Right lobe of liver (tissue), 4 donors: ENCODE measurements at regions not wholly inside any gene's neighbourhood (a gene's known extent, or its start where the extent isn't known, plus 50 kb on each side); places are given as distances from the start of the nearest gene placed in this dataset.
"Not testable (repeated sequence)": the region's sequence is repeated elsewhere in the genome, so short reads cannot be mapped to it uniquely, and the experiment has no call there.

Experiments used
- POLR2A ChIP-seq: fragments of 450-650 bp; IDR thresholded peaks from one replicate; pipeline ENCODE4 v1.6.1; 2017; ENCODE audit warnings: antibody characterized with exemption, mild to moderate bottlenecking
- TF ChIP-seq, protein P1 (sequence below), 4 donors: fragments of 200-600 bp in 3 of 4; fragments of 450-650 bp in 1 of 4; IDR thresholded peaks; one replicate each; pipeline versions ENCODE4 v1.5.1 to v1.8.0; 2016 to 2022; ENCODE audit warnings: antibody characterized with exemption in 4 of 4, mild to moderate bottlenecking in 2 of 4
- donor health status: DM: no; HTN: no; CAD: no.
- donor health status: DM: no; HTN: no; CAD: no.
- donor health status: DM: no; HTN: yes; CAD: no.

DNA sequence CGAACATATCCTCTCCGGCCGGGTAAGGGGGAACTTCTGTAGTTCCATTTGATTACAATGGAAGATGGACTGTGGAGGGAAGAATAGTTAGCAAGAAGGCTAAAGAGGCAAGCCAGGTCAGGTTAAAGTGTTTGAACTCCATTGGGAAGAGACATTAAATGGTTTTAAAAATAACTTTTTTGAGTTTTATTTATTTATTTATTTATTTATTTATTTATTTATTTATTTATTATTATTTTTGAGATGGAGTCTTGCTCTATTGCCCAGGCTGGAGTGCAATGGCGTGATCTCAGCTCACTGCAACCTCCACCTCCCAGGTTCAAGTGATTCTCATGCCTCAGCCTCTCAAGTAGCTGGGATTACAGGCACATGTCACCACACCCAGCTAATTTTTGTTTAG, 441.9 kb downstream of the TOX3 start:
- TF ChIP-seq POLR2A: not testable (repeated sequence)
- TF ChIP-seq, protein P1, sequence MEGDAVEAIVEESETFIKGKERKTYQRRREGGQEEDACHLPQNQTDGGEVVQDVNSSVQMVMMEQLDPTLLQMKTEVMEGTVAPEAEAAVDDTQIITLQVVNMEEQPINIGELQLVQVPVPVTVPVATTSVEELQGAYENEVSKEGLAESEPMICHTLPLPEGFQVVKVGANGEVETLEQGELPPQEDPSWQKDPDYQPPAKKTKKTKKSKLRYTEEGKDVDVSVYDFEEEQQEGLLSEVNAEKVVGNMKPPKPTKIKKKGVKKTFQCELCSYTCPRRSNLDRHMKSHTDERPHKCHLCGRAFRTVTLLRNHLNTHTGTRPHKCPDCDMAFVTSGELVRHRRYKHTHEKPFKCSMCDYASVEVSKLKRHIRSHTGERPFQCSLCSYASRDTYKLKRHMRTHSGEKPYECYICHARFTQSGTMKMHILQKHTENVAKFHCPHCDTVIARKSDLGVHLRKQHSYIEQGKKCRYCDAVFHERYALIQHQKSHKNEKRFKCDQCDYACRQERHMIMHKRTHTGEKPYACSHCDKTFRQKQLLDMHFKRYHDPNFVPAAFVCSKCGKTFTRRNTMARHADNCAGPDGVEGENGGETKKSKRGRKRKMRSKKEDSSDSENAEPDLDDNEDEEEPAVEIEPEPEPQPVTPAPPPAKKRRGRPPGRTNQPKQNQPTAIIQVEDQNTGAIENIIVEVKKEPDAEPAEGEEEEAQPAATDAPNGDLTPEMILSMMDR (IDR thresholded peaks at IDR 0.05): not testable (repeated sequence)
